Endothelial cell of umbilical vein (primary cell): ENCODE measurements at regions not wholly inside any gene's neighbourhood (a gene's known extent, or its start where the extent isn't known, plus 50 kb on each side); places are given as distances from the start of the nearest gene placed in this dataset.

Source experiments
- EZH2 ChIP-seq: IDR thresholded peaks from 2 replicates; pipeline ENCODE4 v1.6.1; 2012; ENCODE audit warnings: borderline replicate concordance, low read depth, mild to moderate bottlenecking, moderate library complexity, low read length, inconsistent platforms; ENCODE audit not compliant: severe bottlenecking
- POLR2A ChIP-seq: IDR thresholded peaks from 2 replicates; pipeline ENCODE4 v1.6.1; 2012; ENCODE audit warnings: low read depth, mild to moderate bottlenecking, control low read depth, low read length
- POLR2AphosphoS5 ChIP-seq: IDR thresholded peaks from 2 replicates; pipeline ENCODE4 v1.6.1; 2012; ENCODE audit warnings: low read depth, mild to moderate bottlenecking, control low read depth, low read length, moderate library complexity; ENCODE audit not compliant: insufficient read depth
- TF ChIP-seq, protein P1 (sequence below), 2 donors: IDR thresholded peaks; 1 replicate in 1 of 2; 2 replicates in 1 of 2; pipeline ENCODE4 v1.5.1; 2011; ENCODE audit warnings: low read length in 2 of 2, mild to moderate bottlenecking in 2 of 2, moderate library complexity in 2 of 2, control low read depth in 1 of 2, inconsistent platforms in 1 of 2, low read depth in 1 of 2; ENCODE audit not compliant: insufficient read depth in 1 of 2; ENCODE audit errors: extremely low read depth in 1 of 2
- TF ChIP-seq, protein P2 (sequence below): IDR thresholded peaks from 2 replicates; pipeline ENCODE4 v1.6.1; 2011; ENCODE audit not compliant: insufficient read depth, insufficient read length

DNA sequence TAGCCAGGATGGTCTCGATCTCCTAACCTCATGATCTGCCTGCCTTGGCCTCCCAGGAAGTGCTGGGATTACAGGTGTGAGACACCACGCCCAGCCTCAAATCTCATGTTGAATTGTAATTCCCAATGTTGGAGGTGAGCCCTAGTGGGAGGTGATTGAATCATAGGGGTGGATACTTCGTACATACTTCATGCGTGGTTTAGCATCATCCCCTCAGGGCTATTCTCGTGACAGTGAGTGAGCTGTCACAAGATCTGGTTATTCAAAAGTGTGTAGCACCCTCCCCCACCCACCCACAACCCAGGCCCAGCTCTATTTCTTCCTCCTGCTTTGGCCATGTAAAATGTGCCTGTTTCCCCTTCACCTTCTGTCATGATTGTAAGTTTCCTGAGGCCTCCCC, 236.9 kb upstream of the IL12A start:
- TF ChIP-seq, protein P1, sequence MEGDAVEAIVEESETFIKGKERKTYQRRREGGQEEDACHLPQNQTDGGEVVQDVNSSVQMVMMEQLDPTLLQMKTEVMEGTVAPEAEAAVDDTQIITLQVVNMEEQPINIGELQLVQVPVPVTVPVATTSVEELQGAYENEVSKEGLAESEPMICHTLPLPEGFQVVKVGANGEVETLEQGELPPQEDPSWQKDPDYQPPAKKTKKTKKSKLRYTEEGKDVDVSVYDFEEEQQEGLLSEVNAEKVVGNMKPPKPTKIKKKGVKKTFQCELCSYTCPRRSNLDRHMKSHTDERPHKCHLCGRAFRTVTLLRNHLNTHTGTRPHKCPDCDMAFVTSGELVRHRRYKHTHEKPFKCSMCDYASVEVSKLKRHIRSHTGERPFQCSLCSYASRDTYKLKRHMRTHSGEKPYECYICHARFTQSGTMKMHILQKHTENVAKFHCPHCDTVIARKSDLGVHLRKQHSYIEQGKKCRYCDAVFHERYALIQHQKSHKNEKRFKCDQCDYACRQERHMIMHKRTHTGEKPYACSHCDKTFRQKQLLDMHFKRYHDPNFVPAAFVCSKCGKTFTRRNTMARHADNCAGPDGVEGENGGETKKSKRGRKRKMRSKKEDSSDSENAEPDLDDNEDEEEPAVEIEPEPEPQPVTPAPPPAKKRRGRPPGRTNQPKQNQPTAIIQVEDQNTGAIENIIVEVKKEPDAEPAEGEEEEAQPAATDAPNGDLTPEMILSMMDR (IDR thresholded peaks at IDR 0.05; ENCODE audit: extremely low read depth in 1 of 2, insufficient read depth in 1 of 2, low read depth in 1 of 2, low read length in 2 of 2) = no peak
- no peak for TF ChIP-seq POLR2A
- TF ChIP-seq, protein P2, sequence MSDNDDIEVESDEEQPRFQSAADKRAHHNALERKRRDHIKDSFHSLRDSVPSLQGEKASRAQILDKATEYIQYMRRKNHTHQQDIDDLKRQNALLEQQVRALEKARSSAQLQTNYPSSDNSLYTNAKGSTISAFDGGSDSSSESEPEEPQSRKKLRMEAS = no peak
- TF ChIP-seq POLR2AphosphoS5 = no peak
- no peak for TF ChIP-seq EZH2
